CD4-positive, CD25-positive, alpha-beta regulatory T cell (primary cell): ENCODE measurements at regions not wholly inside any gene's neighbourhood (a gene's known extent, or its start where the extent isn't known, plus 50 kb on each side); places are given as distances from the start of the nearest gene placed in this dataset.
"Not testable (repeated sequence)": the region's sequence is repeated elsewhere in the genome, so short reads cannot be mapped to it uniquely, and the experiment has no call there.

Source experiments
- ATAC-seq, 2 donors: fragments of 150-1000 bp; cut with Tn5 transposase; one replicate each; pipeline ENCODE4 v1.10.0; 2021; ENCODE audit warnings: low read depth in 2 of 2, moderate number of reproducible peaks in 2 of 2, moderate library complexity in 1 of 2
- DNase-seq, 3 donors: peaks; one replicate each; pipeline versions ENCODE4 v3.0.0 to v3.0.0-alpha.2; 2012 to 2022; ENCODE audit warnings: mixed read lengths in 1 of 3
- H3K27ac ChIP-seq: one replicate; pipeline ENCODE4 v1.7.0; 2013; ENCODE audit warnings: mild to moderate bottlenecking, low read length; ENCODE audit not compliant: insufficient read depth, poor library complexity, severe bottlenecking
- H3K27me3 ChIP-seq: one replicate; pipeline ENCODE4 v1.7.0; 2013; ENCODE audit warnings: low read length; ENCODE audit not compliant: control insufficient read depth, insufficient read depth
- H3K36me3 ChIP-seq: one replicate; pipeline ENCODE4 v1.7.0; 2013; ENCODE audit warnings: mild to moderate bottlenecking, low read length, moderate library complexity; ENCODE audit not compliant: control insufficient read depth, insufficient read depth
- H3K4me1 ChIP-seq: 2 replicates; pipeline ENCODE4 v1.7.0; 2013; ENCODE audit warnings: mild to moderate bottlenecking, low read length; ENCODE audit not compliant: insufficient read depth, control insufficient read depth, poor library complexity, severe bottlenecking
- H3K4me3 ChIP-seq: one replicate; pipeline ENCODE4 v1.7.0; 2013; ENCODE audit warnings: low read depth, mild to moderate bottlenecking, low read length, moderate library complexity
- H3K9me3 ChIP-seq, 2 experiments: 1 replicate in 1 of 2; 2 replicates in 1 of 2; pipeline ENCODE4 v1.7.0; 2013; ENCODE audit warnings: low read length in 2 of 2, mild to moderate bottlenecking in 1 of 2, moderate library complexity in 1 of 2; ENCODE audit not compliant: control insufficient read depth in 2 of 2
- H3K27ac Mint-ChIP-seq, 3 donors: one replicate each; pipeline ENCODE4 v1.8.0; 2020 to 2022; ENCODE audit warnings: mild to moderate bottlenecking in 3 of 3, mixed read lengths in 3 of 3, moderate library complexity in 2 of 3
- H3K27me3 Mint-ChIP-seq: one replicate; pipeline ENCODE4 v1.8.0; 2022; ENCODE audit warnings: mild to moderate bottlenecking, mixed read lengths
- H3K36me3 Mint-ChIP-seq: one replicate; pipeline ENCODE4 v1.8.0; 2020; ENCODE audit warnings: mixed read lengths
- H3K4me1 Mint-ChIP-seq, 4 donors: one replicate each; pipeline ENCODE4 v1.8.0; 2020 to 2022; ENCODE audit warnings: mixed read lengths in 4 of 4, mild to moderate bottlenecking in 1 of 4
- H3K4me3 Mint-ChIP-seq, 4 donors: one replicate each; pipeline ENCODE4 v1.8.0; 2020 to 2022; ENCODE audit warnings: mild to moderate bottlenecking in 4 of 4, mixed read lengths in 4 of 4, moderate library complexity in 3 of 4
- H3K9me3 Mint-ChIP-seq, 7 donors: one replicate each; pipeline ENCODE4 v1.8.0; 2020 to 2022; ENCODE audit warnings: mixed read lengths in 7 of 7, mild to moderate bottlenecking in 3 of 7, moderate library complexity in 2 of 7

DNA sequence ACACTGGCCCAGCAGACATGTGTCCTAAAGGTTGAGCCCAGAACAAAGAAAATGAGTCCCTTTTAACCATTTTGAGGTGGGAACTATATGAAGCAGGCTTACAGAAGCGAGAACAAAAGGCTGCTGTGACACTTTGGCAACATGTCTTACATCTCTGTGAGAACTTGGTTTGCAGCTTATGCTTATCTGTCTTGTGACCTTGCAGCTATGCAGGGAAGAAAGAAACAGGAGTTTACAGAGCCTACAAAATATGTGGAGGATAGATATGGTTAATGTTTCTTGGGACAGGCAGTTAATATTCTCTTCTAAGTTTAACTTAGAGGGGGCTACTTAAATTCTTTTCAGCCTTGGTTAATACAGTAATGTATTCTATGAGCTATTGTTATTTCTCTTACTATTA, 209.1 kb downstream of the PTH2R start:
- H3K36me3 Mint-ChIP-seq, H3K36me3 ChIP-seq, ATAC-seq, H3K9me3 ChIP-seq, H3K27me3 Mint-ChIP-seq, H3K4me1 ChIP-seq, H3K27me3 ChIP-seq, H3K4me1 Mint-ChIP-seq, H3K27ac ChIP-seq, H3K27ac Mint-ChIP-seq, H3K4me3 ChIP-seq, H3K4me3 Mint-ChIP-seq, DNase-seq: not testable (repeated sequence)
- peaks cover 0 to 16% (median 2%) of the 10 kb centered on the region in 7 donors for H3K9me3 Mint-ChIP-seq

DNA sequence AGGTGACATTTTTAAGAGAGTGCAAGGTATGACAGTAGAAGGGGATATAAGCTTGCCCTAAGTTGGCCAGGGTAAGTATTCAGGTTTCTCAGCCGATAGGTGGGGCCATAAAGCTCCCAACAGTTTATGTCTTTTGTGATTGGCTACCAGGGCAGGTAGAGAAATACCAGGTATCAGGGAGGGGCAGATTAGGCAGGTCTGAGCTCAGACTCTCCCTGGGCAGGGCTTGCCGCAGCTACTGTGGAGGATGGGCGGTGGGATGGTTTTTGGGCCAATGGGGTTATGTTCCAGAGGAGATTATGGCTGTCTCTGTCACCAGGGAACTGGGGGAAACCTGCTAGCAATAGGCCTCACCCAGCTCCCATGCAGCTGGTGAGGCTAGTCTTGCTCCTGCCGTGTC, 211.6 kb downstream of the PTH2R start:
- Histone ChIP-seq H3K4me3 (no peak overlapping the region), H3K9me3 (no peaks in the 10 kb centered on the region), H3K27me3 (no peaks in the 10 kb centered on the region), H3K27ac (no peak overlapping the region), H3K4me1 (no peaks in the 10 kb centered on the region), H3K36me3 (no peaks in the 10 kb centered on the region)
- ATAC-seq (no peak), DNase-seq (no peak)
- Mint-ChIP-seq H3K4me3 (no peak overlapping the region), H3K27ac (no peak overlapping the region), H3K27me3 (no peaks in the 10 kb centered on the region), H3K36me3 (no peaks in the 10 kb centered on the region), H3K4me1 (no peaks in the 10 kb centered on the region), H3K9me3 (peaks cover 0 to 12% (median 1%) of the 10 kb centered on the region in 7 donors)

DNA sequence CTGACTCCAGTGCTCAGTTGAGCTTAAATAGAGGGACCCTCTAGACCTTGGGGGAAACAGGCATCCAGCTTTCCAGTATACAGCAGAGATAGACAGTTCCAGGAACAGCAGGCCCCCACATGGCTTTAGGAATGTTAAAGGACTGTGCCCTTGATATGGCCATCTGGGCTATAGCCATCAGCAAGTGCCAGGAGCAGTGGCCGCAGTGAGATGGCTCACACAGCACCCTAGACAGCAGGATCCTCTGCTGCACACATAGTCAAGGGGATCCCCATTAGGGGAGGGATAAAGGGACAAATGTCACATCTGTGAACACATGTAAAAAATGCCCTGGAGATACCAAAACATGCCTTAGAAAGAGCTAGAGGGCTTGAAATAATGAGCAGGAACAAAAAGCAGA, 213.4 kb downstream of the PTH2R start:
- H3K27me3 Mint-ChIP-seq: no peaks in the 10 kb centered on the region
- DNase-seq (no peak), ATAC-seq (no peak)
- no peaks in the 10 kb centered on the region for H3K9me3 ChIP-seq
- no peak overlapping the region for H3K4me3 Mint-ChIP-seq
- no peaks in the 10 kb centered on the region for H3K36me3 Mint-ChIP-seq
- no peaks in the 10 kb centered on the region for H3K4me1 Mint-ChIP-seq
- peaks cover 0 to 8% (median 0%) of the 10 kb centered on the region in 7 donors for H3K9me3 Mint-ChIP-seq
- no peak overlapping the region for H3K27ac ChIP-seq
- no peaks in the 10 kb centered on the region for H3K4me1 ChIP-seq
- no peak overlapping the region for H3K4me3 ChIP-seq
- H3K27ac Mint-ChIP-seq: no peak overlapping the region
- no peaks in the 10 kb centered on the region for H3K36me3 ChIP-seq
- H3K27me3 ChIP-seq: no peaks in the 10 kb centered on the region

DNA sequence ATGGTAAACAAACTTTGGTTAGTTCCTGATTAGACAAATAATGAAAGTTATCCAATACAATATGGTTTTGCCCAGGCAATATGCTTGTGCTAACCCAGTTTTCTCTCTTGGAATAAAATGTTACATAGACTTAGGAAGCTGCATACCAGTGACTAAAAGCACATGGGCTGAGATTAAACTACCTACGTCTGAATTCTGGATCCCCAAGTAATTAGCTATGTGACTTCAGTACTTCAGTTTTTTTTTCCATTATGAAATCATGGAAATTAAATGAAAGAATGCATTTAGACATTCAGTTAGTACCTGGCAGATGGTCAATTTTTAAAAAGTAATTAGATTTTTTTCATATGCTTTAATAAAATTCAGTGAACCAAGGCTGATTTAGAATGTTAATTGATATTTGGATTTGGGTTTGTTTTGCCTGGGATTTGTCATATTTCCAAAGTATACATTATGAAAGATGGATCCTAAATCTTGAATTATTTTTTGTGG, 213.9 kb downstream of the PTH2R start:
- H3K27ac Mint-ChIP-seq: no peak overlapping the region
- no peak for ATAC-seq
- Histone ChIP-seq H3K27me3 (no peaks in the 10 kb centered on the region), H3K4me3 (no peak overlapping the region), H3K36me3 (no peaks in the 10 kb centered on the region), H3K27ac (no peak overlapping the region), H3K4me1 (no peaks in the 10 kb centered on the region), H3K9me3 (no peaks in the 10 kb centered on the region)
- no peaks in the 10 kb centered on the region for H3K4me1 Mint-ChIP-seq
- no peaks in the 10 kb centered on the region for H3K27me3 Mint-ChIP-seq
- H3K36me3 Mint-ChIP-seq: no peaks in the 10 kb centered on the region
- no peak for DNase-seq
- H3K4me3 Mint-ChIP-seq: no peak overlapping the region
- peaks cover 0 to 4% (median 0%) of the 10 kb centered on the region in 7 donors for H3K9me3 Mint-ChIP-seq

DNA sequence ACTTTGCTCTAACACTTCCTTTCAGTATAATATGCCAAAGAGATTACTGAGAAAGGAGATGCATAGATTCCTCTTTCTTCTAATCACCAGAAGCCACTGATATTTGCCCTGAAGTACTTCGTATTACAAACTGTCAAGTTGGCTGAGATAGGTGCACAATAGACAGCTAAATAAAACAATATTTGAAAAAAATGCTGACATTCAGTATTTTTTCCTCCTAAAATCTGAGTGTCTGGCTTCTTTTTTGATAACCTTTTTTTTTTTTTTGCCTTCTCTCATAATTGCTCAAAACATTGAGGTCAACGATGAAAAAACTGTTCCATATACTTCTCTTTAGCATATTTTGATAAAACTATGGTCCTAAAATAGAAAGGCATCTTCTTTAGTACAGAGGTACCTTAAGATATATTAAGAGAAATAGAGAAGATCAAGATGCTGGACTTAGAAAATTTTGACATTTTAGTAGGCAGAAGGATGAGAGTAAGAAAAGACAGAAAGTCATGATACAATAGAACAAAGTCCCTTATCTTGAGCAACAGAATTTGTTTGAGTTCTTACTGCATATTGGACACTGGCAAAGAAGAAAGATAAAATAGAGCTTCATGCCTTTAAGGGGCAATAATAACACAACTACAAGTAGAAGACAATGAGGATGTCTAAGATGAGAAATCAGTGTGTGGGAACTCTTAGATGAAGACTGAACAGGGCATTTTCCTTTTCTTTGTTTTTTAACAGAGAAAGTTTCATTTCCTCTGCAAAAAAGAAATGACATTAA, 220.7 kb downstream of the PTH2R start:
- Mint-ChIP-seq H3K36me3 (no peaks in the 10 kb centered on the region), H3K9me3 (peaks cover 0 to 12% (median 2%) of the 10 kb centered on the region in 7 donors), H3K4me3 (no peak overlapping the region), H3K27ac (no peak overlapping the region), H3K4me1 (no peaks in the 10 kb centered on the region), H3K27me3 (no peaks in the 10 kb centered on the region)
- no peak overlapping the region for H3K4me3 ChIP-seq
- ATAC-seq (no peak), DNase-seq (no peak)
- no peaks in the 10 kb centered on the region for H3K27me3 ChIP-seq
- H3K36me3 ChIP-seq: no peaks in the 10 kb centered on the region
- H3K4me1 ChIP-seq: no peaks in the 10 kb centered on the region
- no peaks in the 10 kb centered on the region for H3K9me3 ChIP-seq
- no peak overlapping the region for H3K27ac ChIP-seq

DNA sequence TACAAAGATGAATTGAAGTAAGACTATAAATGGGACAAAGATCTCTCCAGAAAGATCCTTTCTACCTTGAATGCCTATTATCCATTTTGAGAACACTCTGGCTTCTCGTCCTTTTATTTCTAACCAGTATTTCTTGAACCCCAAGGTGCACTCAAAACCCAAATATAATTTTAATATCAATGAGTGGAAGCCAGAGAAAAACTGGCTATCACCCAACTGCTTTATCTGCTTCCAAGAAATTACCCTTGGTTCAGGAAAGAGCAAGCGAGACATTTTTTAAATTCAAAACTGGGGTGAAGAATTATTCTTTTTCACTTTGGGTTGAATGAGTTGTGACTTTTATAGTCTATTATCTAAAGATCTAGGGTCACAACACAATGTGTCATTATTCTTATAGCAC, 221.3 kb downstream of the PTH2R start:
- no peaks in the 10 kb centered on the region for H3K4me1 Mint-ChIP-seq
- H3K36me3 ChIP-seq: no peaks in the 10 kb centered on the region
- H3K27ac Mint-ChIP-seq: no peak overlapping the region
- DNase-seq (no peak), ATAC-seq (no peak)
- H3K27ac ChIP-seq: no peak overlapping the region
- no peaks in the 10 kb centered on the region for H3K36me3 Mint-ChIP-seq
- peaks cover 0 to 12% (median 2%) of the 10 kb centered on the region in 7 donors for H3K9me3 Mint-ChIP-seq
- no peaks in the 10 kb centered on the region for H3K27me3 ChIP-seq
- no peaks in the 10 kb centered on the region for H3K4me1 ChIP-seq
- no peaks in the 10 kb centered on the region for H3K9me3 ChIP-seq
- H3K4me3 Mint-ChIP-seq: no peak overlapping the region
- no peak overlapping the region for H3K4me3 ChIP-seq
- no peaks in the 10 kb centered on the region for H3K27me3 Mint-ChIP-seq

DNA sequence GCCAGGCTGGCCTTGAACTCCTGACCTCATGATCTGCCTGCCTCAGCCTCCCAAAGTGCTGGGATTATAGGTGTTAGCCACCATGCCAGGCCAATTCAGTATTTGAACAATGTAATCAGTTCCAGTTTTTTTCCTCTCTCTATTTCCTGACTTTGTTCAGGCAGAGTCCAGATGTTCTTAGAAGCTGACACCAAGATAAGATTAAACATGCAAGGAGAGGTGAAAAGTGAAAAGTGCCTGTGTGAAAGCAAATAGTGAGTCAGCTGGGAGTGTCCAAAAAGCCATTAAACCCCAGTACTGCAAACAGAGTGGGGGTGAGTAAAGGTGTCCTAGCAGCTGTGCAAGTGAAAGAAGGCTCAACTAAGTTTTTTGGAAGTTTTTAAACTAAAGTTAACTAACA, 231.5 kb downstream of the PTH2R start:
- Mint-ChIP-seq H3K4me3 (no peak overlapping the region), H3K27ac (no peak overlapping the region), H3K36me3 (no peaks in the 10 kb centered on the region), H3K27me3 (no peaks in the 10 kb centered on the region), H3K4me1 (no peaks in the 10 kb centered on the region), H3K9me3 (peaks cover 0 to 16% (median 3%) of the 10 kb centered on the region in 7 donors)
- H3K36me3 ChIP-seq: no peaks in the 10 kb centered on the region
- ATAC-seq (no peak), DNase-seq (no peak)
- H3K9me3 ChIP-seq: no peaks in the 10 kb centered on the region
- no peak overlapping the region for H3K27ac ChIP-seq
- no peak overlapping the region for H3K4me3 ChIP-seq
- no peaks in the 10 kb centered on the region for H3K4me1 ChIP-seq
- H3K27me3 ChIP-seq: no peaks in the 10 kb centered on the region

DNA sequence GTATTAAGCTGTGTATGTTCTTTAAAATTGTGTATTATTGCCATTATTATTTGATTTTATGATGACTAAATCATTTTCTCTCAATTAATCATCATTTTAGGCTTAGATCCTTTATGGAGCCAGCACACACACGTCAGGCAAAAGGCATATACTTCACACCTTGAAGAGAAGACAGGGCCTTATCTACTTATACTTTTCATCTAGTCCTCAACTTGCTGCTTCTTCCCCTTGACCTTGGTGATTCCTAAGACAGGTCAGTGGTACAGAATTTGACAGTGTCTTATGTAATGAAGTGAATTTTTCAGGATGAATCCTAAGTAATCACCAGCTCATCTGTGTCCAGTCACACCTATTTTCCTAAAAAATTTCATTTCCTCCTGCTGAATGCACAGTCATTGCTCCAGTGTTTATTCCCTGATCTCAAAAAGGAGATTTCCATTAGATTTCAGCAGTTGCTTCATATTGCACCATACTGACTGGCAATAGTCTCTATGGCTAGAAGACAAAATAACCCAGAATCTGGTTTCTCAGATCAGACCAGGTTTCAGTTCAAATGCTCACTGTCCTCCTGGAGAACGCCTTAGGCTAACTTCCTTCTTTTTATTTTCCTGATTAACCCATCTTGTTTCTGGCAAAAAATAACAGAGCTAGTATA, 235.7 kb downstream of the PTH2R start:
- ATAC-seq: no peak

More for the DNA sequence above, 235.7 kb downstream of the PTH2R start:
- Histone ChIP-seq H3K36me3 (no peaks in the 10 kb centered on the region), H3K9me3 (no peaks in the 10 kb centered on the region), H3K4me1 (no peaks in the 10 kb centered on the region), H3K4me3 (no peak overlapping the region), H3K27ac (no peak overlapping the region), H3K27me3 (no peaks in the 10 kb centered on the region)
- peak overlapping the region in 1 of 3 donors; percentile 4 for H3K27ac Mint-ChIP-seq
- H3K4me1 Mint-ChIP-seq: no peaks in the 10 kb centered on the region
- no peak for DNase-seq
- H3K9me3 Mint-ChIP-seq: peaks cover 1 to 8% (median 3%) of the 10 kb centered on the region in 7 donors
- H3K36me3 Mint-ChIP-seq: no peaks in the 10 kb centered on the region
- H3K4me3 Mint-ChIP-seq: no peak overlapping the region
- H3K27me3 Mint-ChIP-seq: no peaks in the 10 kb centered on the region
